ENCODE measurements at regions not wholly inside any gene's neighbourhood (a gene's known extent, or its start where the extent isn't known, plus 50 kb on each side); places are given as distances from the start of the nearest gene placed in this dataset.
"Not testable (repeated sequence)": the region's sequence is repeated elsewhere in the genome, so short reads cannot be mapped to it uniquely, and the experiment has no call there.

DNA sequence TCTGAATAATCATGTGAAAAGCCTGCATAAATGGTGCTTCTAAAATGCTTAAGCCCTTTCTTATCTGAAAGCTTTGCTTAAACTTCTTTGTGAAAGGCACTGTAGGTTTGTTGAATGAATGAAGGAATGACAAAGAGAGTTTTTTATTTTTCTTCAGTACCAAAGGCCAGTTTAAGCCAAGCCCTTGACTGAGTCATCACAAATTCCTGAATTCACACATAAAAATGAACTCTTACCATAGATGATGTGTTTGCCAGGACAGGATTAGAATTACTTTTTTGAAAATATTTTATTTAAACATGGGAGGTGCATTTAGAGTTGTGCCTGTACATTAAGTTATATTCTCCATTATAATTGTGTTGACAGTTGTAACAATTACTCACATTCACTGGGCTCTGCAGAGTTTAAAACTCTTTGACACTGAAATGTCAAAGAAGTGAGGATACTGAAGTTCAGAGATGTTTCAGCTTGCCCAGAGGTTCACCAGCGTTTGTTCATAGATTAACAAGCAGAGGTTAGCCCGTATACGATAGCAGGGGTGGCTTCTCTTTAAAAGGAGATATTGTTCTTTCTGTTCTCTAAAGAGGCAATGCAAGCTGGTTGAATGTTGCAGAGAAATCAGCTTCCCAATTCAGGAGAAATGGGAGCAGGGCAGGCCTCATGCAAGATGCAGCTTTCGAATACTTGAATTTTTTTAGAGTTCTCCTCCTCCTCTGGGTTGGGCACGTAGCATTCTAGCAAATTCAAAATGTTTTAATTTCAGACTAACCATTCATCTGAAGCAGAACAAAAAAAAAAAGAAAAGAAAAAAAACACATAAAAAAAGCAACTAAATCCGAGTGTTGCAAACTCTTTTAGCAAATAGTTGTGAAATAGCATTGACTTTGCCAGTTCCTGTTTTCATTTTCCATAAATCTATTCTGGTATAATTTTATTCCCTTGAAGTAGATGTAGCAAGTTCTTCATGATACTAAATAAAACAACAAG is 358.7 kb upstream of the KLF4 start:
- no peak for DNase-seq

DNA sequence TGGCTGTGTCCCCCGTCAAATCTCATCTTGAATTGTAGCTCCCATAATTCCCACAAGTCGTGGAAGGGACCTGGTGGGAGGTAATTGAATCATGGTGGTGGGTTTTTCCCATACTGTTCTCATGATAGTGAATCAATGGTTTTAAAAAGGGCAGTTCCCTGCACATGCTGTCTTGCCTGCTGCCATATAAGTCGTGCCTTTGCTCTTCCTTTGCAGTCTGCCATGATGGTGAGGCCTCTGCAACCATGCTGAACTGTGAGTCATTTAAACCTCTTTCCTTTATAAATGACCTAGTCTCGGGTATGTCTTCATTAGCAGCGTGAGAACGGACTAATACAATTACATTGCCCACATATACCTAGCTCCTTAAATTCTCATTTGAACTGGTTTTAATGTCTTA is 353.0 kb upstream of the KLF4 start:
- no peak for DNase-seq

DNA sequence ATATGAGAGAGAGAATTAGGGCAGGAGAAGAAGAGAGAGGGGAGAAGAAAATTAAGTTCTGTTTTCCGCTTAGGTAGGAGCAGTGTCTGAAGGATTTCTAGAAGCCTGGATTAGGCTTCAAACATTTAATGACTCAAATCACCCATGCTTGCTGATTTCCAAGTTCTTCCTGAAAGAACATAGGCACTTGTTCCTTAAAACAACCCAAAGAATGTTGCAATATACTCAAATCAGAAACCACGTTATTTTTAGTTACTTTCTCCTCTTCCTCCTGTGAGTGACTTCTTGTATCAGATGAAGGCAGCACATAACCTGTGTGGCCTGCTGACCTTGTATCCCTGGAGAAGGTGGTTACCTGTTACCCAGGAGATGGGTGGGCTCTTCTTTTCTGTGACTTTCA is 351.5 kb upstream of the KLF4 start:
- no peak for DNase-seq

DNA sequence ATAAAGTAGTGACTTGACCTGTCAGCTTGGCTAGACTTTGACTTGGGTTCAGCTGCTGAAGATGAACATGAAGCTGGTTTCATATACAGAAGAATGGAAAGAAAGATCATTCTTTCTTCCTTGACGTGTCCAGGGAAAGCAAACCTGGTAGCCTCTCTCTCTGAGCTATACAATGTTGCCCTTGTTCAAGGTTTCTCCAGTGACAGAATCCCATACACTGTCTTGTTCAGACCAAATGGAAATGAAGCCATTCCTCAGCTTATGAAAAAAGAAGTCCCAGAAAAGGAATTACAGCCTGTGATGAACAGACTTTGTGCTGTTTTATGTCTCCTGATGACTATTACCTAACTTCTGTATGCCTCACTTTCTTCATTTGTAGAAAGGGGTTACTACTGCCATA is 349.8 kb upstream of the KLF4 start:
- no peak for DNase-seq

DNA sequence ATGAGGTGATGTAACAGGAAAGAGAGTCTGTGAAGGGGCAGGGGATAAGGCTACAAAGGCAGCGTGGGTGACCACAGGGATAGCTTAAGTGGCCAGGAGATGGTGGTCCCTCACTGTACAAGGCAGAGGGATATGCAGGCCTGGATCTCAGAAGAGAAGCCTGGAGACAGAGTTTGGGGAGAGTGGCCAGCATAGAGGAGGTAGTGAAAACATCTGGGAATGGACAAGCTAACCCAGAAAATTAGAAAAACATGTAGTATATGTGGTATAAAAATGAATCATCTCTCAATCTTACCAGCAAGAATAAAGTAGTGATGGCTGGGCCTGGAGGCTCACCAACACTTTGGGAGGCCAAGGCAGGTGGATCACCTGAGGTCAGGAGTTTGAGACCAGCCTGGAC is 349.2 kb upstream of the KLF4 start:
- no peak for DNase-seq

DNA sequence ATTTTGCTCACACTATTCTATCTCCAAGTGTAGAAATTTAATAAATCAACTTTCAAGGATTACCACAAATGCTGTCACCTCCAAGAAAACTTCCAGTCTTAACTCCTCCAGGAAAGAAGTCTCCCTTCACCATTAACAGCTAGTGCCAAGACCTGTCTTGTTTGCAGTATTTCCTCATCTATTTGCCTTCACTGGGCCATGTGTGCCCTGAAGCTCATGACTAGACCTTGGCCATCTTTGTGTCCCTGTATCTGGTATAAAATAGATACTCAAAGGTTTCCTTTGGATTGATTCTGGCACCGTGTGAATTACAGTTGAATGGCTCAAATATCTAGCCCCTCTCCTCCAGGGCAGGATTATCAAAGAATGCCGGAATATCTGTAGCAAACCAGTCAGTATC is 346.7 kb upstream of the KLF4 start:
- no peak for DNase-seq

DNA sequence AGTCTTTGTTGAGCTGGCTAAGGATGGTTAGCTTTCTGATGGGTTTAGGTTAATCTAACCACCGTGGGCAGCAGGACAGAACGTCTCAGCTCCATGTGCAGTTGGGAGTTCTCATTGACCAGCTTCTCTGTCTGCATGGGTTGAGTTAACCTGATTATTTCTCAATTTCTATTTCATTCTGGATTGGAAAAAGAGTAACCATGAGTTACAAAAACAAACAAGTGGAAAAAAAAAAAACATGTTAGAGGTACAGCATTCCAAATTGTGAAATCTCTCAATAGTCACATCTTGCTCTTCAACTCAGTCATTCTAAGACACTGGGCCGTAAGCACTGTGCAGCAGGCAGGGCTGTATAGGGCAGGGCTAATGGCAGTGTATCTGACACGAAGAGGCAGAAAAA is 343.7 kb upstream of the KLF4 start:
- DNase-seq: no peak

DNA sequence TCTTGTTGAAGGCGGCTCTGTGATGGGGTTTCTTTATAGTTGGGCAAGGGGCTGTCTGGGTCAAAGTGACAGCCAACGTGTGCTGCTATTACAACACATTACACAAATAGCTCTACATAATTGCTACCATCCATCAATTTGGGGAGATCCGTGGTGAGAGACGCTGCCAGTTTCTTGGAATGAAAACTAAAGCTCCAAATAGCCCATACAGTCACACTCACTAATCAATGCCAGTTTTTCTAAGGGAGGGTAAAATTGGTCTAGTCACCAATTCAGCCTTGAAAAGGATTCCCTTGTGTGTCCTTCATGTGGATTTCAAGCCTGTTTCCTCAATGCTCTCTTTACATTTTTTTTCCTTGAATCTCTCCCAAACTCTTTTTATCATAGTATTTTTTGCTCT is 343.3 kb upstream of the KLF4 start:
- no peak for DNase-seq

DNA sequence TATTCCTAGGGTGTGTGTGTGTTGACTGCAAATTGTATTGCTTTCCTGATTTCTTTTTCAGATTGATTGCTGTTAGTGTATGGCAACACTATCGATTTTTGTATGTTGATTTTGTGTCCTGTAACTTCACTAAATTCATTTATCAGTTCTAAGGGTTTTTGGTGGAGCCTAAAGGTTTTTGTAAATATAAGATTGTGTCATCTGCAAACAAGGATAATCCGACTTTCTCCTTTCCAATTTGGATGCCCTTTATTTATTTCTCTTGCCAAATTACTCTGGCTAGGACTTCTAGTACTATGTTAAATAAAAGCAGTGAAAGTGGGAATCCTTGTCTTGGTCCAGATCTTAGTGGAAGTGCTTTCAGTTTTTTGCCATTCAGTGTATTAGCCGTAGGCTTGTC is 340.9 kb upstream of the KLF4 start:
- no peak for DNase-seq

DNA sequence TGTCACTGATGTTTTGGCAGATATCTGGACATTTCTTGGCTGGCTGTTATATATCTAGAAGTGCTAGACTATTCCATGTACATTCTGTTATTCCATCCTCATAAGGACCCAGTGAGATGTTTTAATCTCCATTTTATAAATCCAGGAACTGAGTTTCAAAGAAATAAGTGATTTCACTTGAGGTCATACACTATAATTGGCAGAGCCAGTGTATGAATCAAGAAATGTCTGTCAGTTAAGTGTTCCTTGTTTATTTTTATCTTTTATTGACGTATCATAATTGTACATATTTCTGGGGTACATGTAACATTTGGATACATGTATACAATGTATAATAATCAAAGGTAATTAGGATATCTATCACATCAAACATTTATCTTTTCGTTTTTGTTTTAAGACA is 338.3 kb upstream of the KLF4 start:
- no peak for DNase-seq

DNA sequence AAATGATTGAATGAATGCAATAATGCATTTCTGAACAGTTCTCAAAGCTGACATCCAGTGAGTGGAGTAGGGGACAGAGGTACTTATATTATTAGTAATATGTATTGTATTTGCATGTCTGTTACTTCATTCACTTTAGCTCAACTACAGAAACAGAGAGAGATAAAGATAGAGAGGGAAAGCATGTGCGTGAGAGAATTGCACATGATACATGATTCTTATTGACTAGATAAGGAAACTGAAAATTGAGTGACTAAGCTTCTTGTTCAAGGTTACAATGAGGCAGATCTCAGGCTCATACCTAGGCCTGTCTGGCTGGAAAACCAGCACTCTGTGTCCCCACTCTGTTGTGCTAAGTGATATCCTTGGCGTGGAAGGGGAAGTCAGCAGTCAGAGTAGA is 337.7 kb upstream of the KLF4 start:
- no peak for DNase-seq

DNA sequence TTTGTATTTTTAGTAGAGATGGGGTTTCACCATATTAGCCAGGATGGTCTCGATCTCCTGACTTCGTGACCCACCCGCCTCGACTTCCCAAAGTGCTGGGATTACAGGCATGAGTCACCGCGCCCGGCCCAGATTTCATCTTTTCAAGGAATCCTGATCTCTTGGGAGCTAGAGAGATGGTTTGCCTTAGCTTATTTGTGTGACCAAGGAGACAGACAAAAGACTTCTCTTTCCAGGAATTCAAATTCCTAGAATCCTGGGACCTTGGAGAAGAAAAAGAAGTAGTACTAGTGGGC is 337.1 kb upstream of the KLF4 start:
- not testable (repeated sequence) for DNase-seq

DNA sequence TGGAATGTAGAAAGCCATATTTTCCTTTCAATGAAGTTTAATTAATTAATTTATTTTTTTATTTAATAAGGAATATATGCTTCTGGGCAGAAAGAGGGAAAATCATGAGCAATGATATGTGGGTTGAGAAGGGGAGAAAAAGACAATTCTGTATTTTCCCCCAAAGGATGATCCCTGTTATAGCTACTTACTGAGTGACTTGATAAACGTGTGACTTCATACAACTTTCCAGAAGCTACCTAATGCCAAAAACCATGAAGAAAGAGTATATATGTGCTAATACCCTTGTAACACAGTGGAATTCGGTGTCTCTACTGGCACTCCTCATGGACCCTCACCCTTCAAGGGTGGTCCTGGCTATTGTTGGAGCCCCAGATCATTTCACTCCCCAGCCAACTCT is 335.0 kb upstream of the KLF4 start:
- no peak for DNase-seq

DNA sequence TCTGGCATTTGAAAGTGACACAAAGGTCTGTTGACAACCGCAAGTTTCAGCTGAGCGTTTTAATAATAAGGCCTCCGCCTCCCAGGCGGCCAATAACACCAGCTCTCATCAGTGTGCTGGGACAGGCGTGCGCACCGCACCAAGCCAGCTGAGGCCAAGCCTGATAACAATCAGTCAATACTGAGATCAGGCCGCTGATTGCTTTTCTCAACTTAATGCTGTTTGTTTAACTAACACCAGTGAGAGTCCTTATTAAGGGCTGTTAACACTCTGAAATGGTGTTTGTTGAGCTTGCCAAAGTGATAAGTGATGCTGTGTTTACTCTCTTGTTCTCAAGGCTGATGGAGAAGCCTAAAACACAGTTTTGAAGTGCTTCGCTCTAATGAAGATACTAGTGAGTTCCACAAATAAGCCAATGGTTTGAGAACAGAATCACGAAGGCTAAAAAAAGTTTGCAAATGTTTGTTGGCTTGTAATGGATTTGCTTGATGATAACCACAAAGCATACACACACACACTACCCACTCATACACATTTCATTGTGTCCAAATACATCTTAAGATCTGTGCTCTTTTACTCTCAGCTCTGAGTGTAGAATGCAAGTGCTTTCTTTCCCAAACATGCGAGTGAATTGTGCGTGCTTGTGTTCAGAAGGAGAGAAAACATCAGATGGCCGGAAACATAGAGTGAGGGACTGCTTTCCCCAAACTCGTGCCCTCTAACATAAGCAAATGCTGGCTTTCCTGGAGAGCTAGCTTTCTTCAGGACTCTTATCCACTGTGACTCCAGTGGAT is 330.4 kb upstream of the KLF4 start:
- DNase-seq: peak; percentile 81

DNA sequence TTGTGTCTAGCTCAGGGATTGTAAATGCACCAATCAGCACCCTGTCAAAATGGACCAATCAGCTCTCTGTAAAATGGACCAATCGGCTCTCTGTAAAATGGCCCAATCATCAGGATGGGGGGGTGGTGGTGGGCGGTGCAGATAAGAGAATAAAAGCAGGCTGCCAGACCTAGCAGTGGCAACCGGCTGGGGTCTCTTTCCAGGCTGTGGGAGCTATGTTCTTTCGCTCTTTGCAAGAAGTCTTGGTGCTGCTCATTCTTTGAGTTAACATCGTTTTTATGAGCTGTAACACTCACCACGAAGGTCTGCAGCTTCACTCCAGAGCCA is 328.9 kb upstream of the KLF4 start:
- DNase-seq: not testable (repeated sequence)

DNA sequence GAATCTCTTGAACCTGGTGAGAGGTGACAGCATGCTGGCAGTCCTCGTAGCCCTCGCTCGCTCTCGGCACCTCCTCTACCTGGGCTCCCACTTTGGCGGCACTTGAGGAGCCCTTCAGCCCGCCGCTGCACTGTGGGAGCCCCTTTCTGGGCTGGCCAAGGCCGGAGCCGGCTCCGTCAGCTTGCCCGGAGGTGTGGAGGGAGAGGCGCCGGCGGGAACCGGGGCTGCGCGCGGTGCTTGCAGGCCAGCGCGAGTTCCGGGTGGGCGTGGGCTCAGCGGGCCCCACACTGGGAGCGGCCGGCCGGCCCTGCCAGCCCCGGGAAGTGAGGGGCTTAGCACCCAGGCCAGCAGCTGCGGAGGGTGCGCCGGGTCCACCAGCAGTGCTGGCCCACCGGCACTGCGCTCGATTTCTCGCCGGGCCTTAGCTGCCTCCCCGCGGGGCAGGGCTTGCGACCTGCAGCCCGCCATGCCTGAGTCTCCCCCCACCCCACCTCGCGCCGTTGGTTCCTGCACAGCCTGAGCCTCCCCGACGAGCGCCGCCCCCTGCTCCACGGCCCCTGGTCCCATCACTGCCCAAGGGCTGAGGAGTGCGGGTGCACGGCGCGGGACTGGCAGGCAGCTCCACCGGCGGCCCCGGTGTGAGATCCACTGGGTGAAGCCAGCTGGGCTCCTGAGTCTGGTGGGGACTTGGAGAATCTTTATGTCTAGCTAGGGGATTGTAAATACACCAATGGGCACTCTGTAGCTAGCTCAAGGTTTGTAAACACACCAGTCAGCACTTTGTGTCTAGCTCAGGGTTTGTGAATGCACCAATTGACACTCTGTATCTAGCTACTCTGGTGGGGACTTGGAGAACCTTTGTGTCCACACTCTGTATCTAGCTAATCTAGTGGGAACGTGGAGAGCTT is 328.3 kb upstream of the KLF4 start:
- not testable (repeated sequence) for DNase-seq

DNA sequence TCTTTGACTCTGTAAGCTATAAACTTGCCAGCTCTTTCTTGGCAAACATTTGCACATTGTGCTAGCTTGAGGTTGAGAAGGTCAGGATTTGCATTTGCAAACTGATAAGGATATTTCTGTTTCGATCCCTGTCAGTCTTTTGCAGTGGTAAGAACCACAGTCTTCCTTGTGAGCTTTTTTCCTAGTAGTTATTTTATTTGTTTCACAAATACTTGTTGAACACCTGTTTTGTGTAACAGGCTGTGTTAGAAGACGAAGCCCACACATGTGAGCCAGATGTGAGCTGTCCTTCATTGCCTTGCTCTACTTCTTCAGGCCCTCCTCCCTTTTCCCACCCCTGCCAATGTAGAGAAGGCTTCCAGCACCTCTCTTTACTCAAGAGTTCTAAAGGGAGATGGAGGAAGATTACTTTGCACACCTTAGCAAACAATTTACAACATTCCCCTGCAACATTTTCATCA is 327.0 kb upstream of the KLF4 start:
- DNase-seq: no peak

DNA sequence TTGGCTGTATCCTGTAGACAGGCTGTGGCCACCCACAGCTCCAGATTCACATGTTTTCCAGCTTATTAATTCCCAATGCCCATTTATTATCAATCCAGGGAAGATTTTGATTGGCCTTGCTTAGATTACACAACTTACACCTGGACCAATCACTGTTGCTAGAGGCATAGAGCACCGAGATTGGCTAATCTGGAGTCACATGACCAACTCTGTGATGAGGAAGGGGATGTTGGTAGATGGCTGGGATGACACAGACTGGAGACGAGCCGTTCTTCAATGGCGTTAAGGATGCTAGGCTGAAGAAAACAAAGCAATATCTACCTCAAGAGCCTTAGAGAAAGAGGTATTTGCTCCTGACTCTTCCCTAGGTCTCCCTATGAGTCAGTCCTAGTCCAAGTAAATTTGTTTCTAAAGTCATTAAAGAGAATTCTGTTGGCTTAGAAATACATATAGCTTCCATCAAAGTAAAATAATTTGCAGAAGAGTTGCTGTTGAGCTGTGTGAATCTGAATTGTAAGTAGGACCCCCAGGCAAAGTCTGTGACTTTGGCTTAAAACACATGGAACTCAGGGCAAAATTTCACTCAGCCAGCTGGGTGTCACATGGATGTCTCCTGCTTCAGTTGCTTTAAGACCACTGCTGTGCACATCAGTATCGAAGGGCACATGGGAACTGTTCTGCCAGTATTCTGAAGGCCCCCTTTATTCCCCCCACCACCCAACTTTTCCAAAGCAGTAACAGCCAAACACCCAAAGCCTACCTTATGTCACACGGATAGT is 326.4 kb upstream of the KLF4 start:
- no peak for DNase-seq

DNA sequence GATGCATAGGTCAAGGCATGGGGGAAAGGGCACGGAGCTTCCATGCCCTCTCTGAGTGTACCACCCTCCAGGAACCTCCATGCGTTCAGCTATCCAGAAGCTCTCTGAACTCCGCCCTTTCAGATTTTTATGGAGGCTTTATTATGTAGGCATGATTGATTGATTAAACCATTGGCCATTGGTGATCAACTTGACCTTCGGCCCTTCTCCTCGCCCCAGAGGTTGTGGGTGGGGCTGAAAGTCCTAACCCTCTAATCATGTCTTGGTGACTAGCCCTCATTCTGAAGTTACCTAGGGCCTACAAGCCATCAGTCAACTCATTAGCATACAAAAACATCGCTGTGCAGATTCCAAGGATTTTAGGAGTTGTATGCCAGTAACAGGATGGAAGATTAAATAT is 323.7 kb upstream of the KLF4 start:
- DNase-seq: no peak

DNA sequence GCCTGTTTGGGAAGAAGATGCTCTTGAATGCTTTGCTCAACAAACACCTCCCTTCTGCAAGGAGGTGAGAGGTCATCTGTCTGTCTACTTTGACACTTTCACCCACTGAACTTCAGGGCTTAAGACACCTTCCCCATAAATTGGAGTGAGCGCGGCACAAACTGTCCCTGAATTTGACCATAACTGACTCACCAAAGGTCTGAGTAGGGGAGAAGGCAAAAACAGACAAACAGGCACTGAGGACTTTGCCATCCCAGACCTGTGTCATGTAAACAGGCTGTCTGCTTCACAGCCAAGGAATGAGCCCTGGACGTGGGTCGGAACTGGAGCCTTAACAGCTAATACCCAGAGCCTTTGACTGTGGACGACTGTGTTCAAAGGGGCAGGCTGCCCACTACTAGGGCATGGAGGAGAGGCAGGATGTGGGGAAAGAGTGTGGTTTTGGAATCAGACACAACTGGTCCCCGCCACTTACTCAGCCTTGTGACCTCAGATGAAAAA is 320.9 kb upstream of the KLF4 start:
- DNase-seq: no peak

DNA sequence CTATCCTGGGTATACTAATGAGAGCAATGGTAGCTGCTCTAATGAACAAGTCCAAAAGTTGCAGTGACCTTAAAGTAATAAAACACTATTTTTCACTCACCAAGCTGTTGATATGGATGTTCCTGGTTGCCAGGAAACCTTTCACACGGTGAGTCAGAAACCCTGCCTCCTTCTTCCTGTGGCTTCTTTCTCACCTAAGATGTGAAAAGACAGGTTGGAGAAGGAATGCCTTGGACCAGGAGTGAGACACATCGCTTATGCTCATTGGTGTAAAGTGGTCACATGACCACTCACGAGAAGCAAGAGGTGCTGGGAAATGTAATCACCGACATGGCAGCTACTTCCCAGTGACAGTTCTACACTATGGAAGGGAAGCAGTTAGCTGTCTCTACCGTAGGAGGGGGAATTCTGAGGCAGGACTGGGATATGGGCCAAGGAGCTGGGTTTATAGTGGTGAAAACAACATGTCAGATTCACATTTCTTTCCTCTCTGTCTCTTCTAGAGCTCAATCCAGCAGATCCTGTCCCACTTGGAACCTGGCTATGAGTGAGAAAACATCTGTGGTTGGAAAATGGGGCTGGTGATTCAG is 320.4 kb upstream of the KLF4 start:
- DNase-seq: no peak

DNA sequence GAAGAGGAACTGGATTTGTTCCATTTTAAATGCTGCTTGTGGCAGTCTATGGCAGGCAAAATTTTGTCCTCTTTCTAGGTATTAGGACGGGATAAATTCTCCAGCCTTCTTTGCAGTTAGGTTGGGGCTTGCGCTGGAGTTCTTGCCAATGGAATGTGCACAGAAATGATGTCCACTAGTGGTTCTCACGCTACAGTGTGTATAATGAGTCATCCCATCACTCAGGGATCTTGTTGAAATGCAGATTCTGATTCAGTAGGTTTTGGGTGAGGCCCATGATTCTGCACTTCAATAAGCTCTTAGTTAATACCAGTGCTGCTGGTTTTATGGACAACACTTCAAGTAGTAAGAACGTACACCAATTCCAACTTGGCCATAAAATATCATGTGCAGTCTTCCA is 317.6 kb upstream of the KLF4 start:
- no peak for DNase-seq
